NCI-H2227 (cell line): ENCODE measurements at regions not wholly inside any gene's neighbourhood (a gene's known extent, or its start where the extent isn't known, plus 50 kb on each side); places are given as distances from the start of the nearest gene placed in this dataset.

Source experiments
- DNase-seq: peaks from one replicate; lab custom pipeline; 2025; ENCODE audit not compliant: unreplicated experiment; lab: John Stamatoyannopoulos, UW

- DNase-seq: no peak
These were observed 85.6 kb upstream of the NEO1 start for GRCh38 chr15:72966641-72967040.

- DNase-seq: no peak
These were observed 86.6 kb upstream of the NEO1 start for GRCh38 chr15:72965671-72966070.

GRCh38 chr15:72964542-72964941, 87.7 kb upstream of the NEO1 start:
- DNase-seq: no peak

- no peak for DNase-seq
These were observed 88.1 kb upstream of the NEO1 start for GRCh38 chr15:72964135-72964534.

GRCh38 chr15:72962054-72962702, 90.1 kb upstream of the NEO1 start:
- no peak for DNase-seq

- DNase-seq: no peak
These were observed 90.9 kb upstream of the NEO1 start for GRCh38 chr15:72961346-72961745.

- no peak for DNase-seq
These were observed 93.6 kb upstream of the NEO1 start for GRCh38 chr15:72958634-72959033.

- no peak for DNase-seq
These were observed 99.0 kb upstream of the NEO1 start for GRCh38 chr15:72953306-72953705.

- no peak for DNase-seq
These were observed 100.1 kb upstream of the NEO1 start for GRCh38 chr15:72952151-72952550.

GRCh38 chr15:72948662-72949061, 103.6 kb upstream of the NEO1 start:
- no peak for DNase-seq

GRCh38 chr15:72947709-72948108, 104.6 kb upstream of the NEO1 start:
- peak; percentile 7 for DNase-seq

- DNase-seq: no peak
These were observed 107.7 kb upstream of the NEO1 start for GRCh38 chr15:72944565-72944964.

GRCh38 chr15:72940229-72940622, 112.0 kb upstream of the NEO1 start:
- no peak for DNase-seq

- peak; percentile 11 for DNase-seq
These were observed 112.6 kb upstream of the NEO1 start for GRCh38 chr15:72939514-72940228.

- no peak for DNase-seq
These were observed 115.3 kb upstream of the NEO1 start for GRCh38 chr15:72936691-72937679.

- DNase-seq: no peak
These were observed 116.0 kb upstream of the NEO1 start for GRCh38 chr15:72936237-72936636.

GRCh38 chr15:72935521-72935920, 116.7 kb upstream of the NEO1 start:
- no peak for DNase-seq

GRCh38 chr15:72934921-72935320, 117.3 kb upstream of the NEO1 start:
- DNase-seq: no peak

GRCh38 chr15:72933976-72934375, 118.3 kb upstream of the NEO1 start:
- no peak for DNase-seq

- DNase-seq: no peak
These were observed 119.8 kb upstream of the NEO1 start for GRCh38 chr15:72932472-72932871.

- no peak for DNase-seq
These were observed 124.8 kb upstream of the NEO1 start for GRCh38 chr15:72927451-72927850.

GRCh38 chr15:72925661-72926060, 126.6 kb upstream of the NEO1 start:
- no peak for DNase-seq
